A204.1 (cell line): ENCODE measurements at regions not wholly inside any gene's neighbourhood (a gene's known extent, or its start where the extent isn't known, plus 50 kb on each side); places are given as distances from the start of the nearest gene placed in this dataset.
A peak's percentile ranks its signal among the peaks of the same experiment; 100 is the strongest.

ENCODE experiments used
- FAIRE-seq: peaks from 2 replicates; lab custom pipeline; 2012; peaks lifted over from hg19 to GRCh38; lab: Jason Lieb, UNC

DNA sequence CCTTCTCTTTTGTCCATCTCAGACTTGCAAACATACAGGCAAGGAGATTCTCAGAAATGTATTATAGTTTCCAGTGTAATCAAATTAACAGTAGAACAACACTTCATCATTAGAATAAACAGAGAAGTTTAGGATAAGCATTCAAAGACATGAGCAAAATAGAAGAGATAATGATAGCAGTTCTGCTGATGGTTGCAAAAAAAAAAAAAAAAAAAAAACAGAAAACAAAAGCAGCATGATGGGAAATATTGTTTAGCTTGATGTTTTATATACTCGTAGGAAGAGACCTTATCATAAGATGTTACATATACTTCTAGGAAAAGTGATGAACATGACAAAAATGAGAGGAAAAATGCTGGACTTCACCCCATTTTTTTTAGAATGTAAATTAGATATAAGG is 1356.2 kb downstream of the MAT2B start:
- no peak for FAIRE-seq

DNA sequence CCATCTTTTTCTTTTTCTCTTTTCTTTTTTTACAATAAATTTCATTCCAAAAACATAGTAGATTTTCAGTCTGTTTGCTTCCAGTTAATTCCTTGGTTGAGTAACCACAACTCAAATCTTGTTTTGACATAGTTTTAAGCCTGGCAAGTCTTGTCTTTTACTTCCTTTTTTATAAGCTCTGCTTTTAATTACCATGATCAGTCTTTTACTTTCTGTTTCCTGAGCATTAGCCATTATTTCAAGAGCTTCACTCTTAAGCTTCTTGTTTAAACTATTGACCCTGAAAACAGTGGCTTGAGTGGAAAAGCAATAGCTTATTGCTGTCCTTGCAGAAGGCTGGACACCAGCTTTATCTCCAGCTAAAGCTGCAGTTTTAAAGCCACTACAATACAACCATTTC is 1363.3 kb downstream of the MAT2B start:
- FAIRE-seq = no peak

- no peak for FAIRE-seq
Observed at GRCh38 chr5:164869325-164869724, 1363.9 kb downstream of the MAT2B start.

GRCh38 chr5:164876793-164877192 is 1371.4 kb downstream of the MAT2B start:
- no peak for FAIRE-seq

DNA sequence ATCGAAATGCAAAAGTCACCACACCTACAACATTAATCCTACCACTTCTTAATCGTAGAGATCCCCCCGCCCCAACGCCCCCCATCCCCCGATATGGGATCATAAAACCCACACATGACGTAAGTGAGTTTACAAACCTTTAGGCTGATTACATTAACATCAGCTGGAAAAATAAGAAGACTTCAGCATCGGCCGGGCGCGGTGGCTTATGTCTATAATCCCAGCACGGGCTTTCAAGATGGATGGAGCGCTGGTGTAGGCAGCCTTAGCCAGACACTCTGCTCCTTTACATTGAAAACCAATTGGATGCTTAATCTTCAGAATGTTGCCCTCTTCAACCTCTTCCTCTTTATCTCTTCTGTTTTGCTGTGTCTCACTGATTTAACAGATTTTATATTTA is 1376.0 kb downstream of the MAT2B start:
- no peak for FAIRE-seq

- FAIRE-seq = no peak
Observed at GRCh38 chr5:164885179-164885578, 1379.8 kb downstream of the MAT2B start.

- no peak for FAIRE-seq
Observed at GRCh38 chr5:164893071-164893470, 1387.7 kb downstream of the MAT2B start.

DNA sequence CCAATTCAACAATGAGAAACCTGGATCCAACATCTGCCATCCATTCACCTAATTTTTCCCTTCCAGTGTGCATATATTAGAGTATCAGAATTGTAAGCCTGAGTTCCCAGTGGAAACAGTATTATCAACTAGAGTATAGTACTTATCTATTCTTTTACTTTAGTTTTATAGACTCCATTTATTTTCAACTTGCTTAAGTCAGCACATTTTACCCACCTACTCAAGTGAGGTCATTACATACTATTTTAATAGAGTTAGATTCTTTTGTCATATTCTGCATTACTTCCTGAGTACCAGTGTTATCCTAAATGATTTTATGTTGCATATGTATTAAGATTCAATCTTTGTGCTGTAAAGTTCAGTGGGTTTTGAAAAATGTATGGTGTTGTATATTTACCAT is 1393.3 kb downstream of the MAT2B start:
- no peak for FAIRE-seq

- FAIRE-seq = no peak
Observed at GRCh38 chr5:164909673-164910072, 1404.3 kb downstream of the MAT2B start.

- no peak for FAIRE-seq
Observed at GRCh38 chr5:164921722-164922121, 1416.3 kb downstream of the MAT2B start.

- FAIRE-seq = no peak
Observed at GRCh38 chr5:164934039-164934438, 1428.6 kb downstream of the MAT2B start.

- no peak for FAIRE-seq
Observed at GRCh38 chr5:164934561-164934960, 1429.1 kb downstream of the MAT2B start.

GRCh38 chr5:164941132-164941531 is 1435.7 kb downstream of the MAT2B start:
- FAIRE-seq = no peak

DNA sequence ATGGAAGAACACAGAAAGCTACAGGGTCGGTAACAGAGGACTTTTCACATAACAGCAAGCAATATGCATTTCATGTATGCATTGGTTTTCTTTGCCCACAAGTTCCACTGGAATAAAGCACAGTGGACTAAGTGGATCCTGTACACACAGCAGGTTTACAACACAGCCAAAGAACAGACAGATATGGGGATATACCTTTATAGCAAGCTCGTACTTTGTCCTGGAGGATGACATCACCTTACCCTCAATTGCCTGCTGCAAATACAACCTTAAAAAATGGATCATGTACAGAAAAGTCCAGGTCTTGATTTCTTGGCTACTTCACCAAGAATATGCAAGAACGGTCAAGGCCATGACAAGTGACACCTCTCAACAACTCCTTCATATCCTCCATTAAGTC is 1445.5 kb downstream of the MAT2B start:
- no peak for FAIRE-seq

- FAIRE-seq = no peak
Observed at GRCh38 chr5:164951570-164951969, 1446.2 kb downstream of the MAT2B start.

DNA sequence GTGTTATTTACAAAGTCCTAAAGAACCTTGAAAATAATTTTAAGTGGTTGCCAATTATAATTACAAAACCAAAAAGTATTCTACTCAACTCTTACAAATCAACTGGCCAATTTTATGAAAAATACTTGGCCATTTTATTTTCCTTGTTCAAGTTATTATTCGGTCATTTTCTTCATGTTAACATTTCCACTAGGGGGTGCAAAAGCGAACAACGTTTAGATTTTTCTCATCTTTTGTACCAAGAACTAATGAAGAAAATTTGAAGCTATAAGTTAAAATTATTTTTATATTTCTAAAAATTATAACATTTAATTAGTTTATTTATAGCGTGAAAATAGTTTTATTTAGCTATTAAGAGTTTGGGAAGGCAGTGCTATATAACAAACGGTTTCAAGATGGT is 1453.3 kb downstream of the MAT2B start:
- peak; percentile 61 for FAIRE-seq

- FAIRE-seq = no peak
Observed at GRCh38 chr5:164959761-164960160, 1454.3 kb downstream of the MAT2B start.

DNA sequence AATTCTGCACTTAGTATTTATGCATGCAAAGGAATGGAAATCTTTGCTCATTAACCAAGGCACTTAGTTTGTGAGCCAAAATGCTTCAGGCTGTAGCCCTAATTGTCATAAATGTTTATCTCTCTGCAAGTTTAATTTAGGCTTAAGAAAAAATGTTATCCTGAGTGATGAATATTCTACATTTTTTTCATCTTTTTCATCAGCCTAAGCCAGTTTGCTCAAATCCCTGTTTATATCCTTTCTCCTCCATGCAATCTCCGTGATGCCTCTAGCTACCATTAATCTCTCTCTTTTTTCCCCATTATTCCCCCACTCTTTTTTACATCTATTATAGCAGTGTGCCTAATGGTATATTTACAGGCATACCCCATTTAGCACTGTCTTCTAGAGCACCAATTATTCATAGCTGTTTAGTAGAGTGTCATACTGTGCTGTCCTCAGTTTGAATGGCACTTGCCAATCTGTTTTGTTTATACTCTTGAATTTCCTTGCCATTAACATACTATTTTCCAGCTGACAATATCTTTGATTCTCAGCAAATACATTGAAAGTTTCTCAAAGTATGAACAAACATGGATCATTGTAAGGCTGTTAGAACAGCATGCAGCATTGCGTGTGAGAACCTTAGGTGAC is 1457.0 kb downstream of the MAT2B start:
- no peak for FAIRE-seq

DNA sequence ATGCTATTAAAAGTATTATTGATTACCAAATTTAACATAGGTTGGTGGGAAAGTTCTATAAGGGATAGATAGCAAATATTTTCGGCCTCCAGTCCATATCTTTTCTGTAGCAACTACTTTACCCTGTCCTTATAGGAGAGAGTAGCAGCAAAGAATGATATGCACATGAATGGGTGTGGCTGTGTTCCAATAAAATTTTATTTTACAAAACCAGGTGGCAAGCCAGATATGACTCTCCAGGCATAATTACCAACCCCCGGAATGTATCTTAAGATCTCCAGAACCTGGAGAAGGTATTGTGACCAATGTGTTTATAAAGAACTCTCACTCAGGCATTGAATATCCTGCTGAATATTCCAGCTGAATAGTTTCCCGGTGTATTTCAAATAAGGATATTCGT is 1461.2 kb downstream of the MAT2B start:
- FAIRE-seq = no peak

DNA sequence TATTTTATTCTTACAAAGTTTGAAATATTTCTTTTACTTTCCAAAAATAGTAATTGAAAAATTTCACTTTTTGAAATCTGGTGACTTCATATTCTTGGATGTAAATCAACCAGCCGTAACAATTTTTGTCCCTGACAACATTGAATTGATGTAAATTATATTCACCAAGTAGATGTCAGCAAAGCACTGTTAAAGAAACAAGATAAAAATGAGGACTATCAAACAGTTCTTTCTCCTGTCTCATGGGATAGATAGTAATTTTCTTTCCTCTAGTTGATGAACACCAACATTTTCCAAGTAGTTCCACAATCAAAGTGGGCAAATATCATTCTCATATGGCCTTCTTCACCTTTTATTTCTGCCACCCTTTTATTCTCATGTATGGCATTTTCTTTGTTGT is 1461.9 kb downstream of the MAT2B start:
- FAIRE-seq = no peak

DNA sequence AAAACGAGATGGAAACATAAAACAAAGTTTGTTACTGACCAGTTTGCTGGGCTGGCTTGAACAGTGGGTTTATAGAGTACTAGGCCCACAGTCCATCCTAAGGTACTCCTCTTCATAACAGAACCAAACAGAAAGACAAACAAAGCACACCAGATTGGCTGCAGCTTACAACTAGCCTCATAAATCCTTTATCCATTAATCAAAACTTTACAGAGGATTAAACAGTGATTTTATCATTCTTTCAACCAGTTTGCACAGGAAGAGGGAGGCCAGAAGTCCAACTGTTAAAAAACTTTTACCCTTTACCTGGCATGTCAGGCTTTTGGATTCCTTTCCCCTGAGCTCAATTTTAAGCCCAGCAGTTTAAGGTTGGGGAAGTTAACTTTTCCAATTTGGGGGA is 1467.6 kb downstream of the MAT2B start:
- no peak for FAIRE-seq

DNA sequence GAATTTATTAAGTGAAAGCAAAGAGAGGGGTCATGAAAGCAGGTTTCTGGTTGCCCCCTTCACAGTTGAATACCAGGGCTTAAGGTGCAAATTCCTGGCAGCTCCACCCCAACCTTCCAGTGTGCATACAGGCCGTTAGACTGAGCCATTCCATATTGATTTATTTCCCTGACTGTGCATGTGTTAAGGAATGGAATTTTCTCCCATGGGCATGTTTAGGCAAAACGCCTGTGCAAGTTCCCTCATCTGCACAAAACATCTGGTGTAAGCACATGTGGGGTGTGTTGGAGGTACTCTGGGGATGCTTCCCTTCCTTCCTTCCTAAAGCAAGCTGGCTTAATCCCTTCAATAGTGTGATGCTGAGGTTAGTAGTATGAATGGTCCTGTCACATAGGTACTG is 1470.6 kb downstream of the MAT2B start:
- no peak for FAIRE-seq

GRCh38 chr5:164980480-164980879 is 1475.1 kb downstream of the MAT2B start:
- FAIRE-seq = no peak

DNA sequence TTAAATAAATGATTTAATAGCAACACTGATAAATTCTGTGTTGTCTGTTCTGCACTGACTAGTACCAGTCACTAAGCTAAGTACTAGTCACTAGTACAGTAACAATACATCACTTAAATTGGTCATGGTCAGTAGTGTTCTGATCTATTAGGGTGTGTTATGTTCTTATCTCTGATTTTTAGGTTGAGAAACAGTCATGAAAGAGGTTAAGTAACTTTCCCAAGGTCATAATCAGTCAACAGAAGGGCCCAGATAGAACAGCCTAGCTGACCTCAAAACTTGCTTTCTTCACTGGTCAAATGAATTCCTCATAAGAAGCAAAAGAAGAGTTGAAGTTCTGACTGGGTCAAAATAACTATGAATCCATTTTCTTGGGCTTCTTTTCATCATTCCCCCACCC is 1492.7 kb downstream of the MAT2B start:
- FAIRE-seq = no peak

GRCh38 chr5:164998590-164998989 is 1493.2 kb downstream of the MAT2B start:
- FAIRE-seq = no peak
